Retina (tissue), 1 donor: ENCODE measurements at regions not wholly inside any gene's neighbourhood (a gene's known extent, or its start where the extent isn't known, plus 50 kb on each side); places are given as distances from the start of the nearest gene placed in this dataset.
"Not testable (repeated sequence)": the region's sequence is repeated elsewhere in the genome, so short reads cannot be mapped to it uniquely, and the experiment has no call there.

Experiments used
- DNase-seq: peaks from one replicate; pipeline ENCODE4 v3.0.0-alpha.2; 2016

GRCh38 chr3:20700714-20701113 is 514.7 kb upstream of the SGO1 start:
- no peak for DNase-seq

- no peak for DNase-seq
Observed at GRCh38 chr3:20698896-20699295, 512.9 kb upstream of the SGO1 start.

GRCh38 chr3:20696388-20697150 is 510.6 kb upstream of the SGO1 start:
- DNase-seq: no peak

- DNase-seq: no peak
Observed at GRCh38 chr3:20692675-20693074, 506.7 kb upstream of the SGO1 start.

GRCh38 chr3:20683910-20684309 is 497.9 kb upstream of the SGO1 start:
- no peak for DNase-seq

- DNase-seq: no peak
Observed at GRCh38 chr3:20682573-20682972, 496.6 kb upstream of the SGO1 start.

GRCh38 chr3:20680990-20681628 is 495.1 kb upstream of the SGO1 start:
- no peak for DNase-seq

GRCh38 chr3:20673866-20674265 is 487.9 kb upstream of the SGO1 start:
- no peak for DNase-seq

GRCh38 chr3:20669675-20670074 is 483.7 kb upstream of the SGO1 start:
- DNase-seq: no peak

GRCh38 chr3:20669184-20669583 is 483.2 kb upstream of the SGO1 start:
- DNase-seq: no peak

GRCh38 chr3:20668411-20668810 is 482.4 kb upstream of the SGO1 start:
- no peak for DNase-seq

- DNase-seq: no peak
Observed at GRCh38 chr3:20666091-20666490, 480.1 kb upstream of the SGO1 start.

- DNase-seq: no peak
Observed at GRCh38 chr3:20658491-20658890, 472.5 kb upstream of the SGO1 start.

GRCh38 chr3:20657560-20657959 is 471.6 kb upstream of the SGO1 start:
- DNase-seq: no peak

- DNase-seq: no peak
Observed at GRCh38 chr3:20652231-20652986, 466.4 kb upstream of the SGO1 start.

GRCh38 chr3:20648921-20649381 is 462.9 kb upstream of the SGO1 start:
- DNase-seq: no peak

- DNase-seq: no peak
Observed at GRCh38 chr3:20648294-20648693, 462.3 kb upstream of the SGO1 start.

GRCh38 chr3:20646425-20646824 is 460.4 kb upstream of the SGO1 start:
- DNase-seq: no peak

GRCh38 chr3:20645340-20645739 is 459.3 kb upstream of the SGO1 start:
- DNase-seq: no peak

- DNase-seq: no peak
Observed at GRCh38 chr3:20637729-20638128, 451.7 kb upstream of the SGO1 start.

- DNase-seq: no peak
Observed at GRCh38 chr3:20622304-20622703, 436.3 kb upstream of the SGO1 start.

- not testable (repeated sequence) for DNase-seq
Observed at GRCh38 chr3:20618621-20619020, 432.6 kb upstream of the SGO1 start.

- DNase-seq: not testable (repeated sequence)
Observed at GRCh38 chr3:20618181-20618580, 432.2 kb upstream of the SGO1 start.

GRCh38 chr3:20615982-20616381 is 430.0 kb upstream of the SGO1 start:
- not testable (repeated sequence) for DNase-seq
